ENCODE measurements at regions not wholly inside any gene's neighbourhood (a gene's known extent, or its start where the extent isn't known, plus 50 kb on each side); places are given as distances from the start of the nearest gene placed in this dataset.

GRCh38 chr3:168470380-168470779 is 374.7 kb upstream of the GOLIM4 start:
- Histone ChIP-seq H3K4me1 (no peaks in the 10 kb centered on the region), H3K27me3 (no peaks in the 10 kb centered on the region), H3K27ac (no peak overlapping the region), H3K36me3 (no peaks in the 10 kb centered on the region), H3K4me3 (no peak overlapping the region), H3K9me3 (no peaks in the 10 kb centered on the region)
- DNase-seq (no peak), ATAC-seq (no peak)
- intact Hi-C loops (cut with DNase I) = no loop called here
- 58% methylated on average over 4 of the region's 4 CpGs for WGBS (ENCODE audit: insufficient coverage, low coverage, low lambda C conversion rate, missing lambda C conversion rate)
- no peak for TF ChIP-seq POLR2A (IDR thresholded peaks at IDR 0.05)
- no peak for TF ChIP-seq CTCF (IDR thresholded peaks at IDR 0.05)

- 40% methylated on average over 3 of the region's 3 CpGs for WGBS (ENCODE audit: insufficient coverage, low coverage, low lambda C conversion rate, missing lambda C conversion rate)
Observed at GRCh38 chr3:168469436-168469835, 373.7 kb upstream of the GOLIM4 start.

DNA sequence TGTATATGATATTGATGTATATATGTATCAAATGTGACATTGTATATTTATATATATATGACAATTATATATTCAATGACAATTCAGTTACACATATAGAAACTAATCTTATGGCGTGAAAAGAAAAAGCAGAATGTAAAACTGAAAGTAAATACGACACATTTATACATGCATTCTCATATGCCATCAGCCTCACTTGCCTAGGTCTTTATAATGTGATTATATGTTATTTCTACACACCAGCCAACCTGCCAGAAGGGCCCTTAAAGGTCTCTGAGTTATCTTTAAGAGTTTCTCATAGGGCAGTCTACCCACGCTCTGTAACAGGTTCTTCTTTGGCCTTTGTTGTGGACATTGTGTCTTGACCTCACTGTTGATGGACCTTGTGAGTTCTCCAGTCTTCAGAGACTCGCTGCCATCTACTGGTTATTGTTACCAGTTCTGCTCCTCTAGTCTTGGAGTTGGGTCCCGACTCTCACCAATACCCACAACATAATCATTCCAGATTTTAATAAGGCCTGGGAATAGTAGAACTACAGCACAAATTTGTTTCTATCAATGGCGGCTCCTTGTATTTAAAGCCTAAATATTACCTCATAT is 371.5 kb upstream of the GOLIM4 start:
- 28% methylated on average over 6 of the region's 6 CpGs for WGBS (ENCODE audit: insufficient coverage, low coverage, low lambda C conversion rate, missing lambda C conversion rate)
- intact Hi-C loops (cut with DNase I) = loop anchor here in 1 of 2 donors (10.0 kb wide), 1 partner anchor 78 kb away; no protein-coding TSS in a partner anchor
- H3K27me3 ChIP-seq = no peaks in the 10 kb centered on the region
- H3K27ac ChIP-seq = no peak overlapping the region
- H3K4me1 ChIP-seq = no peaks in the 10 kb centered on the region
- H3K4me3 ChIP-seq = no peak overlapping the region
- TF ChIP-seq CTCF (IDR thresholded peaks at IDR 0.05) (peak; percentile 38 to 45 (median 40)), POLR2A (IDR thresholded peaks at IDR 0.05) (no peak)
- no peak for DNase-seq
- no peaks in the 10 kb centered on the region for H3K36me3 ChIP-seq
- no peaks in the 10 kb centered on the region for H3K9me3 ChIP-seq
- peak; percentile 76 to 98 (median 90) for ATAC-seq

More at GRCh38 chr3:168469436-168469835, 373.7 kb upstream of the GOLIM4 start:
- H3K36me3 ChIP-seq = no peaks in the 10 kb centered on the region
- ATAC-seq = no peak
- no peaks in the 10 kb centered on the region for H3K9me3 ChIP-seq
- intact Hi-C loops (cut with DNase I) = loop anchor here in 1 of 2 donors (10.0 kb wide), 1 partner anchor 75 kb away; no protein-coding TSS in a partner anchor
- H3K4me3 ChIP-seq = no peak overlapping the region
- no peak overlapping the region for H3K27ac ChIP-seq
- H3K27me3 ChIP-seq = no peaks in the 10 kb centered on the region
- no peak for TF ChIP-seq CTCF (IDR thresholded peaks at IDR 0.05)
- no peak for TF ChIP-seq POLR2A (IDR thresholded peaks at IDR 0.05)
- no peak for DNase-seq
- no peaks in the 10 kb centered on the region for H3K4me1 ChIP-seq

DNA sequence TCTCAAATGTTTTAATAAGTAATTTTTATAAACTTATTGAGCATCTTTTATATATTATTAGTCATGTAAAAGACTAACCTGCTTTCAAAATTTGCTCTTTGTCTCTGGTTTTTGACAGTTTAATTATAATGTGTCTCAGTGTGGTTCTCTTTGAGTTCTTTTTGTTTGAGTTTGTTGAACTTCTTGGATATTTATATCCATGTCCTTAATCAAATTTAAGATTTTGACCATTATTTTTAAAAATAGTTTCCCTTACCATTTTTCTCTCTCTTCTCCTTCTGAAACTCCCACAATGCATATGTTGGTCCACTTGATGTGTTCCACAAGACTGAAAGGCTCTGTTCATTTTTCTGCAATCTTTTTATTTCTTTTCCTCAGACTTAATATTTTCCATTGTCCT is 366.1 kb upstream of the GOLIM4 start:
- DNase-seq (no peak), ATAC-seq (no peak)
- Histone ChIP-seq H3K27ac (no peak overlapping the region), H3K4me3 (no peak overlapping the region), H3K27me3 (no peaks in the 10 kb centered on the region), H3K9me3 (no peaks in the 10 kb centered on the region), H3K36me3 (no peaks in the 10 kb centered on the region), H3K4me1 (no peaks in the 10 kb centered on the region)
- TF ChIP-seq POLR2A (IDR thresholded peaks at IDR 0.05) (no peak), CTCF (IDR thresholded peaks at IDR 0.05) (no peak)
- intact Hi-C loops (cut with DNase I) = loop anchor here in 1 of 2 donors (10.0 kb wide), 1 partner anchor 83 kb away; no protein-coding TSS in a partner anchor

Measured in right lobe of liver (tissue), 6 donors.